ENCODE measurements at regions not wholly inside any gene's neighbourhood (a gene's known extent, or its start where the extent isn't known, plus 50 kb on each side); places are given as distances from the start of the nearest gene placed in this dataset.
A peak's percentile ranks its signal among the peaks of the same experiment; 100 is the strongest.

- DNase-seq (ENCODE audit: low read depth), result no peak
Observed at GRCh38 chr12:77722536-77722935, 108.2 kb upstream of the NAV3 start.

GRCh38 chr12:77720258-77720657, 110.4 kb upstream of the NAV3 start:
- peak; percentile 25 for DNase-seq (ENCODE audit: low read depth)

- DNase-seq (ENCODE audit: low read depth), result no peak
Observed at GRCh38 chr12:77710209-77710608, 120.5 kb upstream of the NAV3 start.

GRCh38 chr12:77697126-77697525, 133.6 kb upstream of the NAV3 start:
- DNase-seq (ENCODE audit: low read depth), result no peak

- DNase-seq (ENCODE audit: low read depth), result no peak
Observed at GRCh38 chr12:77696183-77696582, 134.5 kb upstream of the NAV3 start.

- no peak for DNase-seq (ENCODE audit: low read depth)
Observed at GRCh38 chr12:77689510-77690086, 141.1 kb upstream of the NAV3 start.

- no peak for DNase-seq (ENCODE audit: low read depth)
Observed at GRCh38 chr12:77687321-77687720, 143.4 kb upstream of the NAV3 start.

GRCh38 chr12:77686760-77687159, 143.9 kb upstream of the NAV3 start:
- peak; percentile 28 for DNase-seq (ENCODE audit: low read depth)

- no peak for DNase-seq (ENCODE audit: low read depth)
Observed at GRCh38 chr12:77685901-77686300, 144.8 kb upstream of the NAV3 start.

GRCh38 chr12:77685112-77685511, 145.6 kb upstream of the NAV3 start:
- peak; percentile 78 for DNase-seq (ENCODE audit: low read depth)

GRCh38 chr12:77682488-77682887, 148.2 kb upstream of the NAV3 start:
- no peak for DNase-seq (ENCODE audit: low read depth)

- DNase-seq (ENCODE audit: low read depth), result no peak
Observed at GRCh38 chr12:77681726-77682125, 149.0 kb upstream of the NAV3 start.

GRCh38 chr12:77679686-77680085, 151.0 kb upstream of the NAV3 start:
- DNase-seq (ENCODE audit: low read depth), result no peak

GRCh38 chr12:77678621-77679020, 152.1 kb upstream of the NAV3 start:
- DNase-seq (ENCODE audit: low read depth), result no peak

GRCh38 chr12:77667101-77667500, 163.6 kb upstream of the NAV3 start:
- DNase-seq (ENCODE audit: low read depth), result peak; percentile 19

- peak; percentile 1 for DNase-seq (ENCODE audit: low read depth)
Observed at GRCh38 chr12:77648716-77649115, 182.0 kb upstream of the NAV3 start.

GRCh38 chr12:77645966-77646598, 184.6 kb upstream of the NAV3 start:
- DNase-seq (ENCODE audit: low read depth), result no peak

GRCh38 chr12:77644915-77645605, 185.6 kb upstream of the NAV3 start:
- DNase-seq (ENCODE audit: low read depth), result no peak

- DNase-seq (ENCODE audit: low read depth), result no peak
Observed at GRCh38 chr12:77642246-77642645, 188.4 kb upstream of the NAV3 start.

GRCh38 chr12:77640356-77640755, 190.3 kb upstream of the NAV3 start:
- DNase-seq (ENCODE audit: low read depth), result no peak

- DNase-seq (ENCODE audit: low read depth), result no peak
Observed at GRCh38 chr12:77630790-77631445, 199.8 kb upstream of the NAV3 start.

- no peak for DNase-seq (ENCODE audit: low read depth)
Observed at GRCh38 chr12:77630344-77630743, 200.3 kb upstream of the NAV3 start.

GRCh38 chr12:77629141-77629540, 201.6 kb upstream of the NAV3 start:
- no peak for DNase-seq (ENCODE audit: low read depth)
